ENCODE measurements at regions not wholly inside any gene's neighbourhood (a gene's known extent, or its start where the extent isn't known, plus 50 kb on each side); places are given as distances from the start of the nearest gene placed in this dataset.

- no peak for DNase-seq
Observed at GRCh38 chr6:82068721-82069120, 178.8 kb downstream of the IBTK start.

GRCh38 chr6:82066991-82067411 is 180.5 kb downstream of the IBTK start:
- no peak for DNase-seq

GRCh38 chr6:82066196-82066595 is 181.3 kb downstream of the IBTK start:
- no peak for DNase-seq

- DNase-seq: no peak
Observed at GRCh38 chr6:82063574-82063973, 184.0 kb downstream of the IBTK start.

- DNase-seq: no peak
Observed at GRCh38 chr6:82062219-82062618, 185.3 kb downstream of the IBTK start.

- DNase-seq: no peak
Observed at GRCh38 chr6:82057846-82058554, 189.5 kb downstream of the IBTK start.

GRCh38 chr6:82056567-82056966 is 191.0 kb downstream of the IBTK start:
- no peak for DNase-seq

GRCh38 chr6:82045965-82046756 is 201.4 kb downstream of the IBTK start:
- no peak for DNase-seq

- DNase-seq: peak; percentile 19
Observed at GRCh38 chr6:82040405-82041221, 206.9 kb downstream of the IBTK start.

- no peak for DNase-seq
Observed at GRCh38 chr6:82038631-82039030, 208.9 kb downstream of the IBTK start.

- DNase-seq: no peak
Observed at GRCh38 chr6:82035526-82035925, 212.0 kb downstream of the IBTK start.

GRCh38 chr6:82033631-82034211 is 213.8 kb downstream of the IBTK start:
- DNase-seq: no peak

GRCh38 chr6:82032444-82032843 is 215.1 kb downstream of the IBTK start:
- DNase-seq: no peak

GRCh38 chr6:82030761-82031503 is 216.6 kb downstream of the IBTK start:
- DNase-seq: no peak

GRCh38 chr6:82030301-82030700 is 217.2 kb downstream of the IBTK start:
- no peak for DNase-seq

GRCh38 chr6:82025271-82025670 is 222.3 kb downstream of the IBTK start:
- no peak for DNase-seq

GRCh38 chr6:82022614-82023129 is 224.9 kb downstream of the IBTK start:
- DNase-seq: no peak

GRCh38 chr6:82017773-82018172 is 229.8 kb downstream of the IBTK start:
- DNase-seq: no peak

GRCh38 chr6:82017288-82017687 is 230.3 kb downstream of the IBTK start:
- no peak for DNase-seq

GRCh38 chr6:82015526-82015925 is 232.0 kb downstream of the IBTK start:
- DNase-seq: peak; percentile 44

- DNase-seq: no peak
Observed at GRCh38 chr6:82015043-82015442, 232.5 kb downstream of the IBTK start.
